ENCODE measurements at regions not wholly inside any gene's neighbourhood (a gene's known extent, or its start where the extent isn't known, plus 50 kb on each side); places are given as distances from the start of the nearest gene placed in this dataset.
"Not testable (repeated sequence)": the region's sequence is repeated elsewhere in the genome, so short reads cannot be mapped to it uniquely, and the experiment has no call there.

GRCh38 chr9:38999277-38999676 is 279.3 kb upstream of the FAM240B start:
- not testable (repeated sequence) for TF ChIP-seq EZH2 (IDR thresholded peaks at IDR 0.05; ENCODE audit: borderline replicate concordance, low read depth, low read length, poor library complexity, severe bottlenecking); CTCF (conservative IDR thresholded peaks at IDR 0.05; ENCODE audit: low read depth, low read length)

All from A673 (cell line).